IMR-90 (cell line): ENCODE measurements at regions not wholly inside any gene's neighbourhood (a gene's known extent, or its start where the extent isn't known, plus 50 kb on each side); places are given as distances from the start of the nearest gene placed in this dataset.

Experiments used
- ATAC-seq: fragments of 200-7000 bp; cut with Tn5 transposase; 2 replicates; pipeline ENCODE4 v1.9.1; 2020; ENCODE audit warnings: low read depth, mild to moderate bottlenecking, moderate library complexity
- BruUV-seq: library from RNA; stranded (reverse); fragments of 400-500 nt; replicated peaks from 2 replicates; lab custom pipeline; 2021; lab: Mats Ljungman, UMichigan
- CTCF ChIA-PET: fragments of 300-600 bp; formaldehyde crosslinking; extraction: SDS; loops from one replicate; lab custom pipeline; 2021; ENCODE audit warnings: antibody characterized with exemption; lab: Yijun Ruan, JAX
- POLR2A ChIA-PET: fragments of 300-600 bp; sonication (Branson Sonifier 250); formaldehyde crosslinking; loops from one replicate; lab custom pipeline; 2022; ENCODE audit warnings: antibody characterized with exemption; ENCODE audit not compliant: unreplicated experiment; lab: Charles Lee
- DNase-seq: peaks from one replicate; pipeline ENCODE4 v3.0.0; 2013
- H2AFZ ChIP-seq: replicated peaks from 2 replicates; pipeline ENCODE3; 2013; ENCODE audit warnings: low read length, mild to moderate bottlenecking; ENCODE audit not compliant: poor library complexity
- H2AK5ac ChIP-seq: 2 replicates; pipeline ENCODE4 v1.6.1; 2013; ENCODE audit warnings: low read depth, low read length, inconsistent platforms
- H2AK9ac ChIP-seq: replicated peaks from 2 replicates; pipeline ENCODE3; 2013; ENCODE audit warnings: mild to moderate bottlenecking, low read depth, low read length, moderate library complexity; ENCODE audit not compliant: poor library complexity
- H2BK120ac ChIP-seq: 2 replicates; pipeline ENCODE4 v1.6.1; 2013; ENCODE audit warnings: low read depth, low read length, inconsistent platforms
- H2BK15ac ChIP-seq: 3 replicates; pipeline ENCODE4 v1.6.1; 2013; ENCODE audit warnings: low read depth, low read length, inconsistent platforms
- H2BK20ac ChIP-seq: 2 replicates; pipeline ENCODE4 v1.6.1; 2013; ENCODE audit warnings: low read depth, mild to moderate bottlenecking, inconsistent platforms, low read length, moderate library complexity
- H2BK5ac ChIP-seq: 2 replicates; pipeline ENCODE4 v1.6.1; 2013; ENCODE audit warnings: mild to moderate bottlenecking, low read depth, low read length, inconsistent platforms; ENCODE audit not compliant: poor library complexity, severe bottlenecking
- H3K14ac ChIP-seq: replicated peaks from 2 replicates; pipeline ENCODE4 v1.6.1; 2013; ENCODE audit warnings: low read depth, low read length, inconsistent platforms
- H3K18ac ChIP-seq: 2 replicates; pipeline ENCODE4 v1.6.1; 2013; ENCODE audit warnings: low read depth, low read length, control low read depth
- H3K23ac ChIP-seq: 2 replicates; pipeline ENCODE4 v1.6.1; 2013; ENCODE audit warnings: low read depth, low read length, inconsistent platforms
- H3K27ac ChIP-seq: 2 replicates; pipeline ENCODE4 v1.5.1; 2013; ENCODE audit warnings: mild to moderate bottlenecking, control low read depth, low read length; ENCODE audit not compliant: insufficient read depth
- H3K27me3 ChIP-seq: 2 replicates; pipeline ENCODE4 v1.6.1; 2013; ENCODE audit warnings: low read length; ENCODE audit not compliant: control insufficient read depth, insufficient read depth
- H3K36me3 ChIP-seq: 2 replicates; pipeline ENCODE4 v1.6.1; 2013; ENCODE audit warnings: low read length, mixed read lengths; ENCODE audit not compliant: control insufficient read depth, insufficient read depth
- H3K4ac ChIP-seq: 2 replicates; pipeline ENCODE4 v1.6.1; 2013; ENCODE audit warnings: low read depth, low read length, inconsistent platforms
- H3K4me1 ChIP-seq: 2 replicates; pipeline ENCODE4 v1.6.1; 2013; ENCODE audit warnings: low read length, mixed read lengths; ENCODE audit not compliant: control insufficient read depth, insufficient read depth
- H3K4me2 ChIP-seq: 2 replicates; pipeline ENCODE4 v1.6.1; 2013; ENCODE audit warnings: low read depth, mild to moderate bottlenecking, control low read depth, low read length, moderate library complexity
- H3K4me3 ChIP-seq: 2 replicates; pipeline ENCODE4 v1.5.1; 2013; ENCODE audit warnings: low read depth, mild to moderate bottlenecking, control low read depth, low read length, moderate library complexity; ENCODE audit not compliant: insufficient read depth
- H3K56ac ChIP-seq: 2 replicates; pipeline ENCODE4 v1.6.1; 2013; ENCODE audit warnings: low read length, inconsistent platforms; ENCODE audit not compliant: insufficient read depth; ENCODE audit errors: extremely low read depth
- H3K79me1 ChIP-seq, 2 experiments: 2 replicates each; pipeline ENCODE4 v1.6.1; 2013; ENCODE audit warnings: low read length in 2 of 2, inconsistent platforms in 1 of 2, low read depth in 1 of 2
- H3K9ac ChIP-seq: 2 replicates; pipeline ENCODE4 v1.6.1; 2013; ENCODE audit warnings: low read depth, low read length, control low read depth
- H3K9me1 ChIP-seq: 2 replicates; pipeline ENCODE4 v1.6.1; 2013; ENCODE audit warnings: low read length, inconsistent platforms; ENCODE audit not compliant: insufficient read depth
- H3K9me3 ChIP-seq: 2 replicates; pipeline ENCODE4 v1.6.1; 2013; ENCODE audit warnings: low read length; ENCODE audit not compliant: control insufficient read depth, insufficient read depth
- H4K20me1 ChIP-seq: 2 replicates; pipeline ENCODE4 v1.6.1; 2013; ENCODE audit warnings: low read length, inconsistent platforms; ENCODE audit not compliant: insufficient read depth
- H4K5ac ChIP-seq: 2 replicates; pipeline ENCODE4 v1.6.1; 2013; ENCODE audit warnings: mild to moderate bottlenecking, low read depth, low read length, control low read depth
- H4K8ac ChIP-seq, 2 experiments: 2 replicates each; pipeline ENCODE4 v1.6.1; 2013; ENCODE audit warnings: low read depth in 2 of 2, low read length in 2 of 2, control low read depth in 1 of 2, inconsistent platforms in 1 of 2
- H4K91ac ChIP-seq: 2 replicates; pipeline ENCODE4 v1.6.1; 2013; ENCODE audit warnings: low read depth, low read length, inconsistent platforms; ENCODE audit not compliant: insufficient read depth
- FOS ChIP-seq: fragments of 150-350 bp; IDR thresholded peaks from 2 replicates; pipeline ENCODE4 v1.6.1; 2016; ENCODE audit warnings: low read depth, low read length
- POLR2A ChIP-seq: IDR thresholded peaks from 2 replicates; pipeline ENCODE4 v1.6.1; 2012; ENCODE audit warnings: mild to moderate bottlenecking, low read depth, low read length
- RAD21 ChIP-seq: IDR thresholded peaks from 2 replicates; pipeline ENCODE4 v1.6.1; 2012; ENCODE audit warnings: low read length, improper control_type of control experiment
- RFX5 ChIP-seq: IDR thresholded peaks from 2 replicates; pipeline ENCODE4 v1.8.0; 2012; ENCODE audit warnings: low read depth, mild to moderate bottlenecking, low read length, moderate library complexity
- USF2 ChIP-seq: fragments of 150-350 bp; IDR thresholded peaks from 2 replicates; pipeline ENCODE4 v1.6.1; 2017; ENCODE audit warnings: mild to moderate bottlenecking, antibody characterized with exemption, low read length, low read depth
- WGBS, 2 experiments: methylation state at CpG; one replicate each; pipeline versions ENCODE4 v1.1.5 to v1.1.7; 2013; ENCODE audit warnings: missing lambda C conversion rate in 2 of 2; ENCODE audit not compliant: insufficient read length in 1 of 2; ENCODE audit errors: extremely low coverage in 2 of 2; 5-methylcytosine and 5-hydroxymethylcytosine counted together
- dilution Hi-C: fragments of 300-500 bp; cut with HindIII; formaldehyde crosslinking; loops from one replicate; pipeline ENCODE4 v1.14.3; 2018; ENCODE audit warnings: low sequenced_read_pairs; ENCODE audit not compliant: unreplicated experiment
- in situ Hi-C: fragments of 300-500 bp; cut with MboI; formaldehyde crosslinking; loops from 3 replicates; pipeline ENCODE4 v1.14.3; 2019; ENCODE audit warnings: low sequenced_read_pairs, inconsistent platforms, mixed read lengths
- intact Hi-C: fragments of 100-400 bp; cut with micrococcal nuclease; formaldehyde crosslinking; loops from 2 replicates; pipeline ENCODE4 v1.10.0; 2022

- H3K9me3 ChIP-seq: no peaks in the 10 kb centered on the region
- H3K79me1 ChIP-seq: no peaks in the 10 kb centered on the region
- ATAC-seq (no peak), DNase-seq (no peak)
- no peak overlapping the region for H3K27ac ChIP-seq
- ChIA-PET POLR2A (no interaction called here), CTCF (interaction anchor here (0.7 kb wide), 1 partner anchor 9 kb away, joined by 3 read pairs; no protein-coding TSS in a partner anchor)
- no peaks in the 10 kb centered on the region for H4K20me1 ChIP-seq
- BruUV-seq: no TSS peak
- H2BK20ac ChIP-seq: no peak overlapping the region
- no peak overlapping the region for H3K4me2 ChIP-seq
- no CpG with 5 or more reads among the region's 2 CpGs for WGBS, 2 experiments
- TF ChIP-seq FOS (no peak), RFX5 (no peak), RAD21 (no peak), USF2 (no peak), POLR2A (no peak)
- H4K5ac ChIP-seq: no peak overlapping the region
- no peaks in the 10 kb centered on the region for H3K36me3 ChIP-seq
- H2BK15ac ChIP-seq: no peak overlapping the region
- in situ Hi-C loops (no loop called here), dilution Hi-C loops (no loop called here), intact Hi-C loops (no loop called here)
- no peak overlapping the region for H2AK5ac ChIP-seq
- H3K27me3 ChIP-seq: peaks cover 2% of the 10 kb centered on the region
- H3K9me1 ChIP-seq: no peaks in the 10 kb centered on the region
- H3K56ac ChIP-seq: no peak overlapping the region
- H4K91ac ChIP-seq: no peak overlapping the region
- no peak overlapping the region for H2AFZ ChIP-seq
- no peak overlapping the region for H3K18ac ChIP-seq
- H3K9ac ChIP-seq: no peak overlapping the region
- no peak overlapping the region for H2AK9ac ChIP-seq
- H3K4me1 ChIP-seq: peaks cover 4% of the 10 kb centered on the region; the same call in 1 of the 2 replicates
- no peak overlapping the region for H3K4me3 ChIP-seq
- H3K23ac ChIP-seq: no peak overlapping the region
- no peak overlapping the region for H4K8ac ChIP-seq
- no peak overlapping the region for H3K14ac ChIP-seq
- H2BK5ac ChIP-seq: no peak overlapping the region
- H3K4ac ChIP-seq: no peak overlapping the region
- H2BK120ac ChIP-seq: no peak overlapping the region
Measured at GRCh38 chr13:76636829-76637228, 249.4 kb downstream of the KCTD12 start.
